ENCODE measurements at regions not wholly inside any gene's neighbourhood (a gene's known extent, or its start where the extent isn't known, plus 50 kb on each side); places are given as distances from the start of the nearest gene placed in this dataset.

GRCh38 chr14:89000007-89000942 is 175.8 kb downstream of the TTC8 start:
- H3K4me3 Mint-ChIP-seq, result no peak overlapping the region
- no peak overlapping the region for H3K27ac Mint-ChIP-seq
- no peaks in the 10 kb centered on the region for H3K9me3 Mint-ChIP-seq
- H3K4me1 Mint-ChIP-seq (ENCODE audit: unreplicated experiment), result peaks cover 3% of the 10 kb centered on the region
- TF ChIP-seq, protein P1, sequence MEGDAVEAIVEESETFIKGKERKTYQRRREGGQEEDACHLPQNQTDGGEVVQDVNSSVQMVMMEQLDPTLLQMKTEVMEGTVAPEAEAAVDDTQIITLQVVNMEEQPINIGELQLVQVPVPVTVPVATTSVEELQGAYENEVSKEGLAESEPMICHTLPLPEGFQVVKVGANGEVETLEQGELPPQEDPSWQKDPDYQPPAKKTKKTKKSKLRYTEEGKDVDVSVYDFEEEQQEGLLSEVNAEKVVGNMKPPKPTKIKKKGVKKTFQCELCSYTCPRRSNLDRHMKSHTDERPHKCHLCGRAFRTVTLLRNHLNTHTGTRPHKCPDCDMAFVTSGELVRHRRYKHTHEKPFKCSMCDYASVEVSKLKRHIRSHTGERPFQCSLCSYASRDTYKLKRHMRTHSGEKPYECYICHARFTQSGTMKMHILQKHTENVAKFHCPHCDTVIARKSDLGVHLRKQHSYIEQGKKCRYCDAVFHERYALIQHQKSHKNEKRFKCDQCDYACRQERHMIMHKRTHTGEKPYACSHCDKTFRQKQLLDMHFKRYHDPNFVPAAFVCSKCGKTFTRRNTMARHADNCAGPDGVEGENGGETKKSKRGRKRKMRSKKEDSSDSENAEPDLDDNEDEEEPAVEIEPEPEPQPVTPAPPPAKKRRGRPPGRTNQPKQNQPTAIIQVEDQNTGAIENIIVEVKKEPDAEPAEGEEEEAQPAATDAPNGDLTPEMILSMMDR (conservative IDR thresholded peaks at IDR 0.05), result no peak
- H3K27me3 Mint-ChIP-seq, result peaks cover 12% of the 10 kb centered on the region
- DNase-seq (ENCODE audit: extremely low spot score, unreplicated experiment), result no peak
- H3K36me3 Mint-ChIP-seq, result no peaks in the 10 kb centered on the region

- no peak overlapping the region for H3K4me3 Mint-ChIP-seq
- H3K4me1 Mint-ChIP-seq (ENCODE audit: unreplicated experiment), result peaks cover 3% of the 10 kb centered on the region
- peaks cover 7% of the 10 kb centered on the region for H3K27me3 Mint-ChIP-seq
- no peak for DNase-seq (ENCODE audit: extremely low spot score, unreplicated experiment)
- no peak overlapping the region for H3K27ac Mint-ChIP-seq
- no peaks in the 10 kb centered on the region for H3K9me3 Mint-ChIP-seq
- TF ChIP-seq, protein P1 (conservative IDR thresholded peaks at IDR 0.05), result no peak
- H3K36me3 Mint-ChIP-seq, result no peaks in the 10 kb centered on the region
These were observed 179.7 kb downstream of the TTC8 start for GRCh38 chr14:89004166-89004565.

GRCh38 chr14:89007906-89008305 is 183.5 kb downstream of the TTC8 start:
- H3K4me1 Mint-ChIP-seq (ENCODE audit: unreplicated experiment), result peaks cover 8% of the 10 kb centered on the region
- H3K4me3 Mint-ChIP-seq, result no peak overlapping the region
- DNase-seq (ENCODE audit: extremely low spot score, unreplicated experiment), result no peak
- no peak overlapping the region for H3K27ac Mint-ChIP-seq
- peaks cover 13% of the 10 kb centered on the region for H3K27me3 Mint-ChIP-seq
- no peaks in the 10 kb centered on the region for H3K9me3 Mint-ChIP-seq
- H3K36me3 Mint-ChIP-seq, result no peaks in the 10 kb centered on the region
- TF ChIP-seq, protein P1 (conservative IDR thresholded peaks at IDR 0.05), result no peak

- no peak for DNase-seq (ENCODE audit: extremely low spot score, unreplicated experiment)
- Mint-ChIP-seq H3K9me3 (no peaks in the 10 kb centered on the region), H3K27me3 (peaks cover 7% of the 10 kb centered on the region), H3K4me1 (ENCODE audit: unreplicated experiment) (peaks cover 16% of the 10 kb centered on the region), H3K27ac (peak overlapping the region; percentile 14), H3K36me3 (no peaks in the 10 kb centered on the region), H3K4me3 (peak overlapping the region; percentile 65)
- TF ChIP-seq, protein P1 (conservative IDR thresholded peaks at IDR 0.05), result no peak
These were observed 187.2 kb downstream of the TTC8 start for GRCh38 chr14:89011355-89012281.

DNA sequence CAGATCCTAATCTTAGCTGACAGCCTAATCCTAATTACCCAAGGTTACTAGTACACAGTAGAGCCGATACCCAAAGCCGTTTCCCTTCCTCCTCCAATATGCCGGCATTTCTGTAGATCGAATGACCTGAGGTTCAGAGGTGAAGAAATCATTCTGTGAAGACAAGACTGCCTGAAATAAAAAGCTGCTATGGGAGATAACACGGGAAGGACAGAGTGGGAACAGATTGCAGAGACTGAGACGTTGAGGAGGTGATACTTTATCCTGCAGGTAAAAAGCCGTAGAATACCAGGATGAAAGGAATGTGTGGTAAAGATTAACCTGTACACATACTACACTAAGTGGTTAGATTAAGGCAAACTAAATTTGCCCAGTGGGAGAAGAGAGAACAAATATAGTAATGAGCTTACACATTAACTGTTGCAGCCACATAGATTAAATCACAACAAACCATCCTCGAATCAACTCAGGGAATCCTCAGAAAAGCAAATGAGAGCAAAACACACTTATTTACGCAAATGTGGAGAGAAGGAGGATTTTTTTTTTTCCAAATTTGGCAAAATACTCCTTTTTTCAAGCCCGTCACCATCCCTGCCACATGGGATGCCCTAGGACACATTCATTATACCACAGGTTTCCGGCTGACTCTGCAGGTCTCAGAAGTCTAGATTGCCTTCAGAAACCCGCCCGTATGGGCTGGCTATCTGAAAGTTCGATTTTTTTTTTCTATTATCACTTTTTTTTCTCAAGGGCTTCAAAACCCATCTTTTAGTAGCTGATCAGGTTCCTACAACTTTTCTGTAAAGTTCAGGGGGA is 188.0 kb downstream of the TTC8 start:
- Mint-ChIP-seq H3K4me3 (peak overlapping the region; percentile 65), H3K4me1 (ENCODE audit: unreplicated experiment) (peaks cover 16% of the 10 kb centered on the region), H3K27me3 (peaks cover 7% of the 10 kb centered on the region), H3K27ac (peak overlapping the region; percentile 14), H3K36me3 (no peaks in the 10 kb centered on the region), H3K9me3 (no peaks in the 10 kb centered on the region)
- no peak for DNase-seq (ENCODE audit: extremely low spot score, unreplicated experiment)
- TF ChIP-seq, protein P1 (conservative IDR thresholded peaks at IDR 0.05), result no peak

Measured in type B pancreatic cell (in vitro differentiated cells).